CD4-positive, alpha-beta memory T cell (primary cell): ENCODE measurements at regions not wholly inside any gene's neighbourhood (a gene's known extent, or its start where the extent isn't known, plus 50 kb on each side); places are given as distances from the start of the nearest gene placed in this dataset.

Experiments
- CTCF ChIA-PET: fragments of 350-600 bp; sonication (Branson Sonifier 250); formaldehyde crosslinking; loops from one replicate; lab custom pipeline; 2021; ENCODE audit warnings: inconsistent platforms; ENCODE audit not compliant: partially characterized antibody; lab: Charles Lee
- POLR2A ChIA-PET: fragments of 350-600 bp; sonication (Branson Sonifier 250); formaldehyde crosslinking; loops from one replicate; lab custom pipeline; 2021; ENCODE audit not compliant: partially characterized antibody; lab: Charles Lee
- DNase-seq, 5 donors: peaks; one replicate each; pipeline versions ENCODE4 v3.0.0 to v3.0.0-alpha.2; 2020 to 2022; ENCODE audit warnings: mixed read lengths in 1 of 5
- H3K27ac ChIP-seq: one replicate; pipeline ENCODE4 v1.7.0; 2013; ENCODE audit warnings: low read depth, low read length
- H3K27me3 ChIP-seq: 2 replicates; pipeline ENCODE4 v1.7.0; 2013; ENCODE audit warnings: mild to moderate bottlenecking, low read length, moderate library complexity; ENCODE audit not compliant: insufficient read depth
- H3K36me3 ChIP-seq: 2 replicates; pipeline ENCODE4 v1.7.0; 2013; ENCODE audit warnings: mild to moderate bottlenecking, low read length, moderate library complexity; ENCODE audit not compliant: insufficient read depth
- H3K4me1 ChIP-seq: 2 replicates; pipeline ENCODE4 v1.7.0; 2013; ENCODE audit warnings: mild to moderate bottlenecking, low read length, moderate library complexity; ENCODE audit not compliant: insufficient read depth
- H3K4me3 ChIP-seq, 2 donors: one replicate each; pipeline ENCODE4 v1.7.0; 2013; ENCODE audit warnings: low read length in 2 of 2, mild to moderate bottlenecking in 1 of 2
- H3K9me3 ChIP-seq, 2 donors: one replicate each; pipeline ENCODE4 v1.7.0; 2013; ENCODE audit warnings: low read length in 2 of 2, control low read depth in 1 of 2; ENCODE audit not compliant: control insufficient read depth in 1 of 2
- H3K27ac Mint-ChIP-seq, 7 donors: one replicate each; pipeline ENCODE4 v1.8.0; 2020 to 2021; ENCODE audit warnings: mixed read lengths in 7 of 7, mild to moderate bottlenecking in 6 of 7, inconsistent platforms in 3 of 7, moderate library complexity in 3 of 7
- H3K27me3 Mint-ChIP-seq, 2 donors: one replicate each; pipeline ENCODE4 v1.8.0; 2020 to 2021; ENCODE audit warnings: mixed read lengths in 2 of 2
- H3K36me3 Mint-ChIP-seq, 2 donors: one replicate each; pipeline ENCODE4 v1.8.0; 2020 to 2021; ENCODE audit warnings: mixed read lengths in 2 of 2, inconsistent platforms in 1 of 2, mild to moderate bottlenecking in 1 of 2
- H3K4me1 Mint-ChIP-seq, 4 donors: one replicate each; pipeline ENCODE4 v1.8.0; 2020 to 2021; ENCODE audit warnings: mixed read lengths in 4 of 4, mild to moderate bottlenecking in 1 of 4
- H3K4me3 Mint-ChIP-seq, 8 donors: one replicate each; pipeline ENCODE4 v1.8.0; 2020 to 2021; ENCODE audit warnings: mixed read lengths in 8 of 8, mild to moderate bottlenecking in 7 of 8, moderate library complexity in 6 of 8, inconsistent platforms in 3 of 8
- H3K9me3 Mint-ChIP-seq, 8 donors: one replicate each; pipeline ENCODE4 v1.8.0; 2020 to 2021; ENCODE audit warnings: mixed read lengths in 8 of 8, mild to moderate bottlenecking in 5 of 8, inconsistent platforms in 3 of 8, moderate library complexity in 1 of 8
- intact Hi-C: fragments of 100-400 bp; cut with micrococcal nuclease; formaldehyde crosslinking; loops from one replicate; pipeline ENCODE4 v1.15.1; 2023

DNA sequence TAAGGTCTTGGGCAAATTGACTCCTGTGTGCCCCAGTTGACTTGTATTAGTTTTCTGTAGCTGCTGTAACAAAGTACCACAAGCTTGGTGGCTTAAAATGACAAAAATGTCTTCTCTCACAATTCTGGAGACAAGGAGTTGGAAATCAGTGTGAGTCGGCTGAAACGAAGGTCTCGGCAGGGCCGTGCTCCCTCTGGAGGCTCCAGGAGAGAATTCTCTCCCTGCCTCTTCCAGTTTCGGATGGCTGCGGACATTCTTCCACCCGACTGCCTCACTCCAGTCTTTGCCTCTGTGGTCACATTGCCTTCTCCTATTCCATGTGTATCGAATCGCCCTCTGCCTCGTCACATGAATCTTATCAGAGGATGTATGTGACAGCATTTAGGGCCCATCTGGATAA is 66.0 kb upstream of the PHOX2B start:
- Mint-ChIP-seq H3K9me3 (peaks cover 0 to 18% (median 3%) of the 10 kb centered on the region in 8 donors), H3K4me1 (no peaks in the 10 kb centered on the region), H3K4me3 (no peak overlapping the region), H3K27ac (no peak overlapping the region), H3K36me3 (no peaks in the 10 kb centered on the region), H3K27me3 (peaks cover 6 to 10% of the 10 kb centered on the region in 2 donors)
- no peaks in the 10 kb centered on the region for H3K4me1 ChIP-seq
- POLR2A ChIA-PET = no interaction called here
- H3K27ac ChIP-seq = no peak overlapping the region
- H3K9me3 ChIP-seq = no peaks in the 10 kb centered on the region
- no peak for DNase-seq
- no peak overlapping the region for H3K4me3 ChIP-seq
- CTCF ChIA-PET = interaction anchor here (1.0 kb wide), 1 partner anchor 19 kb away, joined by 3 read pairs; no protein-coding TSS in a partner anchor
- H3K27me3 ChIP-seq = no peaks in the 10 kb centered on the region
- intact Hi-C loops = no loop called here
- no peaks in the 10 kb centered on the region for H3K36me3 ChIP-seq

DNA sequence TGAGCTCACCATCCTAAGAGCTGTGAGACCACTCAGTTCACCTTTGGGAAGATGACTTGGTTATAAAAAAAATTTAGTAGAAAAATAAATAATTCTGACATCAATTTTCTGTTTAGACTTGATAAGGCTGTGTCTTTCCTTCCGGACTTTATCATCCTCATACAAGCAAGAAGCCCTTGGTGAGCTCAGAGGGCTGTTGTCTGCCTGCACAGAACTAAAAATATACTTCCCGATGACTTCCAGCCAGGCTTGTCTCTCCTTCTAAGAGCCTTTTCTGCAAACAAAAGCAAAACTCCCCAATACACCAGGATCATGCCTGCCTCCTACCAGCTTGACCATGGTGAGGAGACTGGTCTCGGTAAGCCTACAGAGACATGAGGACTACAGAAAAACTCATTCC is 58.3 kb upstream of the PHOX2B start:
- H3K4me3 ChIP-seq = no peak overlapping the region
- DNase-seq = no peak
- Mint-ChIP-seq H3K9me3 (peaks cover 0 to 3% (median 0%) of the 10 kb centered on the region in 8 donors), H3K4me1 (no peaks in the 10 kb centered on the region), H3K36me3 (no peaks in the 10 kb centered on the region), H3K4me3 (no peak overlapping the region), H3K27me3 (peaks cover 2 to 12% of the 10 kb centered on the region in 2 donors), H3K27ac (no peak overlapping the region)
- ChIA-PET CTCF (no interaction called here), POLR2A (no interaction called here)
- intact Hi-C loops = no loop called here
- H3K4me1 ChIP-seq = no peaks in the 10 kb centered on the region
- H3K27ac ChIP-seq = no peak overlapping the region
- no peaks in the 10 kb centered on the region for H3K36me3 ChIP-seq
- no peaks in the 10 kb centered on the region for H3K9me3 ChIP-seq
- peaks cover 3% of the 10 kb centered on the region for H3K27me3 ChIP-seq

DNA sequence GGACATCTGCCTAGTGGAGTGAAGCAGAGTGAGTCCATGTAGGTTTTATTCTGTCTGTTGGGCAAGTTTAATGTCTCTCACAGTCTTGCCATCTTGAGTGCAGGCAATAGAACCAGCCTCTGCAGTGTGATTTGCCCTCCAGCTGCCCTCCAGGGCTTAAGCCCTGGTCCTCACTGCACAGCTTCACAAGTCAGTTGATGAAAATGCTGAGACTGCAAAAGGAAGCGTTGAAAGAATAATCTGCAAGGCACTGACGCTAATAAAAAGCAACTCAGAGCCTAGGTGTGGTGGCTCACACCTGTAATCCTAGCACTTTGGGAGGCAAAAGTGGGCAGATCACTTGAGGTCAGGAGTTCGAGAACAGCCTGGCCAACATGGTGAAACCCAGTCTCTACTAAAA is 54.1 kb upstream of the PHOX2B start:
- Histone ChIP-seq H3K4me3 (no peak overlapping the region), H3K36me3 (no peaks in the 10 kb centered on the region), H3K4me1 (no peaks in the 10 kb centered on the region), H3K27me3 (peaks cover 3% of the 10 kb centered on the region), H3K27ac (no peak overlapping the region), H3K9me3 (no peaks in the 10 kb centered on the region)
- Mint-ChIP-seq H3K27ac (no peak overlapping the region), H3K9me3 (peaks cover 0 to 3% (median 0%) of the 10 kb centered on the region in 8 donors), H3K36me3 (no peaks in the 10 kb centered on the region), H3K27me3 (peaks cover 5 to 10% of the 10 kb centered on the region in 2 donors), H3K4me3 (no peak overlapping the region), H3K4me1 (no peaks in the 10 kb centered on the region)
- intact Hi-C loops = no loop called here
- CTCF ChIA-PET = no interaction called here
- no peak for DNase-seq
- POLR2A ChIA-PET = no interaction called here

DNA sequence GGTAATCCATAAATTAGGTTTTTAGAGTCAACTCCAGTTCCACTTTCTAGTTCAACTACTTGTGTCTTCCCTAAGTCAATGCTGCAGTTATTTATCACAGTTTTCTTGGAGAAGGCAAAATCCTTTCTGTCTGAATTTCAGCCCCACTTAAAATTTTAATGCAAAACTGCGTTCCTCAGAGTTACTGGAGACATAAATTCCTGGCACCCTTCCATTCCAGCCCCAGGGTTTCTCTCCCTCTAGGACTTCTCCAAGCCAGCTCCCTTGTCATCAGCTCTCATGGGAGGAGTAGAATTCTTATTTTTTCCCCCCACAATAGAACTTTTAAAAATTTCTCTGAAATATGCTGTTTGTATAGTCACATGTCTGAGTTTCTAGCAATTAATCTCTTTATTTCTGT is 50.6 kb upstream of the PHOX2B start:
- Histone ChIP-seq H3K36me3 (no peaks in the 10 kb centered on the region), H3K4me3 (no peak overlapping the region), H3K4me1 (no peaks in the 10 kb centered on the region), H3K9me3 (no peaks in the 10 kb centered on the region), H3K27ac (no peak overlapping the region), H3K27me3 (no peaks in the 10 kb centered on the region)
- no peak overlapping the region for H3K27ac Mint-ChIP-seq
- no peaks in the 10 kb centered on the region for H3K36me3 Mint-ChIP-seq
- POLR2A ChIA-PET = no interaction called here
- intact Hi-C loops = no loop called here
- H3K9me3 Mint-ChIP-seq = peaks cover 0 to 3% (median 0%) of the 10 kb centered on the region in 8 donors
- H3K4me3 Mint-ChIP-seq = no peak overlapping the region
- H3K27me3 Mint-ChIP-seq = peaks cover 5 to 7% of the 10 kb centered on the region in 2 donors
- CTCF ChIA-PET = no interaction called here
- DNase-seq = no peak
- no peaks in the 10 kb centered on the region for H3K4me1 Mint-ChIP-seq
